DMS79 (cell line): ENCODE measurements at regions not wholly inside any gene's neighbourhood (a gene's known extent, or its start where the extent isn't known, plus 50 kb on each side); places are given as distances from the start of the nearest gene placed in this dataset.
"Not testable (repeated sequence)": the region's sequence is repeated elsewhere in the genome, so short reads cannot be mapped to it uniquely, and the experiment has no call there.

Experiments used
- DNase-seq: peaks from one replicate; lab custom pipeline; 2025; lab: John Stamatoyannopoulos, UW

DNA sequence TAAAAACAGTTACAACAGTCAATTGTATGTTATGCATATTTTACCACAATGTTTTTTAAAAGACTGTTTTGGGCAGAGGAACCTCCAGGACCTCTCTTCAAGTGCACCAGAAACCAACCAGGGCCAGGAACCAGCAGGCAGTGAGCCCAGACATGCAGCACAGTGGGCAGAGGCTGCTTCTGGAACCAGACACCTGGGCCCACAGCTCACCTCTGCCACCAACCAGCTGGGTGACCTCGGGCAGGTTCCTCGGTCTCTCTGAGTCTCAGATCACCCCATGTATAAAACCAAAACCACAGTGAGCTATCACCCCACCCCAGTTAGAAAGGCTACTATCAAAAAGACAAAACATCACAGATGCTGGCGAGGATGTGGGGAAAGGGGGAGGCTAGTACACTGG is 161.0 kb downstream of the C16orf95 start:
- no peak for DNase-seq

GRCh38 chr16:87160234-87160636 is 157.0 kb downstream of the C16orf95 start:
- no peak for DNase-seq

DNA sequence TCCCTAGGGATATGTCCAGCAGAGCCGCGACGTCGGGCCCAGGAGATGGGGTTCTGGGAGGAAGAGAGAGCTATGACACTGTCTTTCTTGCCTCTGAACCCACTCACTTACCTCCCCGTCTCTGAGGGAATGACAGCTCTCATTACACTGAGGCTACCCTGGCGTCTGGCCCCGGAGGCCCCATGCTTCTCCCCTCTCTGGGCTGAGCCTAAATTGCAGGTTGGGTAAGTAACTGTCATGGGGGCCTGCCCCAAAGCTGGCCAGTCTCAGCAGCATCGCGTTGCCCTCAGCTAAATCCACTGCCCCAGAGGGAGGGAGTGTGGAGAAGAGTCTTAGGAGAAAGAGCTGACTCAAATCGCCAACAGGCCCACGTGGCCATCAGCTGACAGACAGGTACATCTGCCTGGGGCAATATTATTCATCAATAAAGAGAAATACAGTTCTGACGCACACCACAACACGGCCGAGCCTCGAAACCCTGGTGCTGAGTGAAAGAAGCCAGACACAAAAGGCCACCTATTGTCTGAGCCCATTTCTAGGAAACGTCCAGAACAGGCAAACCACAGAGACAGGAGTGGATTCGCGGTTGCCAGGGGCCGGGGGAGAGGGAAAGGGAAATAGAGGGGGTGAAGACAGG is 156.4 kb downstream of the C16orf95 start:
- no peak for DNase-seq

DNA sequence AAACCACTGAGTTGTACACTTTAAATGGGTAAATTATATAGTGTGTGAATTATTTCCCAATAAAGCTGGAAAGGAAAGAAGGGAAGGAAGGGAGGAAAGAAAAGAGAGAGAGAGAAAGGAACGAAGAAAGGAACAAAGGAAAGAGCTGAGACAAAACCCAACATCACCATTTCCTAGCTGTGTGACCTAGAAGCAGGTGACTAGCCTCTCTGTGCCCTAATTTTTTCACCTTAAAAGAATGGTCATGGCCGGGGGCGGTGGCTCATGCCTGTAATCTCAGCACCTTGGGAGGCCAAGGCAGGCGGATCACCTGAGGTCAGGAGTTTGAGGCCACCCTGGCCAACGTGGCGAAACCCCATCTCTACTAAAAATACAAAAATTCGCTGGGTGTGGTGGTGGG is 155.8 kb downstream of the C16orf95 start:
- DNase-seq = not testable (repeated sequence)

- no peak for DNase-seq
These were observed 155.1 kb downstream of the C16orf95 start for GRCh38 chr16:87161822-87162676.

DNA sequence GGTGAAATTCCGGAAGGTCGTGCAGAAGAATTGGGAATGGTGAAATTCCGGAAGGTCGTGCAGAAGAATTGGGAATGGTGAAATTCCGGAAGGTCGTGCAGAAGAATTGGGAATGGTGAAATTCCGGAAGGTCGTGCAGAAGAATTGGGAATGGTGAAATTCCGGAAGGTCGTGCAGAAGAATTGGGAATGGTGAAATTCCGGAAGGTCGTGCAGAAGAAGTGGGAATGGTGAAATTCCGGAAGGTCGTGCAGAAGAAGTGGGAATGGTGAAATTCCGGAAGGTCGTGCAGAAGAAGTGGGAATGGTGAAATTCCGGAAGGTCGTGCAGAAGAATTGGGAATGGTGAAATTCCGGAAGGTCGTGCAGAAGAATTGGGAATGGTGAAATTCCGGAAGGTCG is 154.4 kb downstream of the C16orf95 start:
- DNase-seq = not testable (repeated sequence)

GRCh38 chr16:87163637-87164036 is 153.6 kb downstream of the C16orf95 start:
- DNase-seq = no peak

DNA sequence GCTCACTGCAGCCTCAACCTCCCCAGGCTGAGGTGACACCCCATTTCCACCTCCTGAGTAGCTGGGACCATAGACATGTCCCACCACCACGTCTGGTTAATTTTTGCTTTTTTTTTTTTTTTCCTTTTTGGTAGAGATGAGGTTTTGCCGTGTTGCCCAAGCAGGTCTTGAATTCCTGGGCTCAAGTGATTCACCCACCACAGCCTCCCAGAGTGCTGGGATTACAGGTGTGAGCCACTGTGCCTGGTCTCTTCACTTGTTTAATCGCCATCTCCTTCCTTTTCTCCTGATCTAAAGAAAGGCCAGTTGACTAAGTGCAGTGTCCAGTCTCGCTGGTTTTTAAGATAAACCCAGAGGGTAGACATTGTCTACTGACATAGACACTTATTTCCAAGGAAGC is 152.0 kb downstream of the C16orf95 start:
- no peak for DNase-seq

DNA sequence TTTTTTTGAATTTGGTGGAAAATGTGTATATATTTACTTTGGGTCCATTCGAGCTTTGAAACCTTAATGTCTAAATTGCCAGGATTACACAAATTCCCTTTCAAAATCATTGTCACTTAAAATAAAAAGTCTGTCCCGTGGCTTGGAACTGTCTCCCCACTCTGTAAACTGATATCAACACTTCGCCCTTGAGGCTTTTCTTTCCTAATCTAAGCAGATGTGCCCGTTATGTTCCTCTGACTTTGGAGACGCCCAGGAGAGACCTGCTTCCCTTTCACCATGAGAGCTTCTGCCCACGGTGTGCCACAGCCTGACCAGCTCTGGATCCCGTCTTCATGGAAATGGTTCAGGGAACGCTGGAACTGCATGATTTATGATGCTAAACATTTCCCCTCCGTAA is 151.3 kb downstream of the C16orf95 start:
- DNase-seq = no peak

DNA sequence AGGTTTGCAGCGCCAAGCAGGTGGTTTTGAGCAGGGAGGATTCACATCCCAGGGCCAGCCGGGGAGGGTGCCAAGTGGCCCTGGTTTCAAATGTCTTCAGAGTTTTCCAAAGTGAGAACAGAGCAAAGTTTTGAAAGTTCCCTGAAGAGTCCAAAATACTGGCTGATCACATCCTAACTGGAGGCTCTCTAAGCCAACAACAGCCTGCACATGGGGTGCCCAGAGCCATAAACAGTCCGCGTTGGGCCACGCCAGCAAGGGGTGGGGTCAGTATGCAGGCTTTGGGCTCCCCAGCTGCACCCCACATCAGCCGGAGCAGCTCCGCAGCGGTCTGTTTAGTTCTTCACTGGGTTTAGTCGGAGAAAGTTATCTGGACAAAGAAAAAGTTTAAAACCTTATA is 150.9 kb downstream of the C16orf95 start:
- DNase-seq = no peak

GRCh38 chr16:87166934-87167333 is 150.3 kb downstream of the C16orf95 start:
- DNase-seq = no peak

- no peak for DNase-seq
These were observed 147.6 kb downstream of the C16orf95 start for GRCh38 chr16:87169509-87169995.

GRCh38 chr16:87170310-87170709 is 146.9 kb downstream of the C16orf95 start:
- no peak for DNase-seq

- DNase-seq = no peak
These were observed 145.5 kb downstream of the C16orf95 start for GRCh38 chr16:87171723-87172122.

- no peak for DNase-seq
These were observed 144.6 kb downstream of the C16orf95 start for GRCh38 chr16:87172632-87173031.

- DNase-seq = no peak
These were observed 143.8 kb downstream of the C16orf95 start for GRCh38 chr16:87173294-87173893.

DNA sequence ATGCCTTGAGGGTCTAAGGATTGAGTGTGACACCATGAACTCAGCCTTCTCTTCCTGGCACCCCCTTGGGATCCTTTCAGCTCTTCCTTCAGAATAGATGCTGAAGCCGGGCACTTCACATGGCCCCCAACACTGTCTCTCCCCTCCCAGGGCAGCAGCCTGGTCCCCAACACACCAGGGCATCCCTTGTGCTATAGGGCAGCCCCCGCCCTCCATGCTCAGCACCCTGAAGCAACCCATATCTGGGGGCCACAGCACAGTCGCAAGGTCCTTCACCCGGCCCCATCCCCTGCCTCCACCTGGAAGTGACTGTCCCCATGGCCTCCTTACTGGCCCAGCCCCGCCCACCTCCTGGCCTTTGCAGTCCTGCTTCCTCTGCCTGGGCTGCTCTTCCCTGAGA is 143.1 kb downstream of the C16orf95 start:
- no peak for DNase-seq

- DNase-seq = no peak
These were observed 140.5 kb downstream of the C16orf95 start for GRCh38 chr16:87176735-87177134.

- no peak for DNase-seq
These were observed 139.5 kb downstream of the C16orf95 start for GRCh38 chr16:87177673-87178072.

DNA sequence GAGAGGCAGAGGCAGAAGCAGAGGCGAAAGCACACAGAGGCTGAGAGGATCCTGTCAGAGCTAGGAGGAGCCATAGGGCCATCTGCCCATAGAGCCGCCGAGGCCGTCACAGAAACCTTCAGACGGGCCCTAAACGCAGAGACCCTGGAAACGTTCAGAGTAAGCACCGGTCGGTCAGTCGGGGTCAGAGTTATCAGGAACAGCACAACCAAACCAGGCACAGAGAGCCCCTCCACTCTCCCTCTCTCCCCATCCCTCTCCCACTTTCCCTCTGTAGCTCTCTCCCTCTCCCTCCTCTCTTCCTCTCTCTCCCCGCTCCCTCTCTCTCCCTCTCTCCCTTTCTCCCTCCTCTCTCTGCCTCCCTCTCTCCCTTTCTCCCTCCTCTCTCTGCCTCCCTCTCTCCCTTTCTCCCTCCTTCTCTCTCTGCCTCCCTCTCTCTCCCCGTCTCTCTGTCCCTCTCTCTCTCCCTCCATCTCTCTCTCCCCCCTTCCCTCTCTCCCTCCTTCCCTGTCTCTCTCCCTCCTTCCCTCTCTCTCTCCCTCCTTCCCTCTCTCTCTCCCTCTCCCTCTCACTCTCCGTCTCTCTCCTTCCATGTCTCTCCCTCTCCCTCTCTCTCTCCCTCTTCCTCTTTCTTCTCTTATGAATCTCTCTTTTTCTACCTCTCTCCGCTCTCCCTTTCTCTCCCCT is 138.9 kb downstream of the C16orf95 start:
- no peak for DNase-seq

DNA sequence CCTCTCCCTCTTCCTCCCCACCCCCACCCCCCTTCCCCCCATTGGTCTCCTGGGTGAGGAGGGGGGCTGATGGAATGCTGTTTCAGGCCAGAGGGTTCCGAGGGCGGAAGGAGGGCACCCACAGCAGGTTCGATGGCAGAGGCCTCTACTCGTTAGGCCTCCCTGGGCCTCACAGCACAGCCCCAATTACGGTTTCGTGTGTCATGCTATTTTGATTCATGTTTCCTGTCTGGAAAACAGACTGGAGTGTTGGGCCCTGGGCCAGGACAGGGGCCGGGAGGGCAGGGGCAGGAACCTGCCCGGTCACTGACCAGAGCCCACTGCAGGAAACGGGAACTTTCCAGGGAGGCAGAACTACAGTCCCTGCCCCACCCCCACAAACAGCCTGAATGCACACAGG is 138.2 kb downstream of the C16orf95 start:
- no peak for DNase-seq

DNA sequence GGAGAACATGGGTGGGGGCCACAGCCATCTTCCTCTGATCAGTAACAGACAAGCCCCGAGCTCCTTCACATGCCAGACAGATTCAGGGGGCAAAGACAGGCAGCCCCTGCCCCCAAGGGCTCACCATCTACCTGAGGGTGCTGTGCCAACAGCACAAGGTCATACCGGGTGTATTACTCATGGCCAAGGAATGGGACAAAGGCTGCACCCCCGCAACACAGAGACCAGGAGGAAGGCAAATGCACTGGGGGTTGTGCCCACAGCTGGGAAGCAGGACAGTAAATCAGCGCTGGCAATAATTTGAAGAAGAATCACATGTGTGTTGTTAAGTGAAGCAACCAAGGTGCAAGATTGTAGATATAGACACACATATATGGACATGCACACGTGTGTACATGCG is 137.1 kb downstream of the C16orf95 start:
- DNase-seq = no peak
